Endothelial cell (in vitro differentiated cells): ENCODE measurements at regions not wholly inside any gene's neighbourhood (a gene's known extent, or its start where the extent isn't known, plus 50 kb on each side); places are given as distances from the start of the nearest gene placed in this dataset.

ENCODE experiments used
- DNase-seq: peaks from one replicate; pipeline ENCODE4 v3.0.0; 2021; ENCODE audit warnings: low spot score
- H3K27ac Mint-ChIP-seq: one replicate; pipeline ENCODE4 v1.8.0; 2021; ENCODE audit warnings: mixed read lengths, inconsistent platforms; ENCODE audit not compliant: unreplicated experiment
- H3K27me3 Mint-ChIP-seq: one replicate; pipeline ENCODE4 v1.8.0; 2021; ENCODE audit warnings: mild to moderate bottlenecking, moderate library complexity, mixed read lengths, inconsistent platforms; ENCODE audit not compliant: unreplicated experiment
- H3K36me3 Mint-ChIP-seq: one replicate; pipeline ENCODE4 v1.8.0; 2021; ENCODE audit warnings: mild to moderate bottlenecking, low read depth, mixed read lengths, inconsistent platforms; ENCODE audit not compliant: unreplicated experiment
- H3K4me1 Mint-ChIP-seq: one replicate; pipeline ENCODE4 v1.8.0; 2021; ENCODE audit warnings: mild to moderate bottlenecking, mixed read lengths, inconsistent platforms; ENCODE audit not compliant: unreplicated experiment
- H3K4me3 Mint-ChIP-seq: one replicate; pipeline ENCODE4 v1.8.0; 2021; ENCODE audit warnings: mild to moderate bottlenecking, mixed read lengths, inconsistent platforms; ENCODE audit not compliant: unreplicated experiment
- H3K9me3 Mint-ChIP-seq: one replicate; pipeline ENCODE4 v1.8.0; 2021; ENCODE audit warnings: mixed read lengths, inconsistent platforms; ENCODE audit not compliant: unreplicated experiment
- CTCF ChIP-seq: fragments of 200-600 bp; sonication (generic); IDR thresholded peaks from one replicate; pipeline ENCODE4 v1.5.0; 2021; ENCODE audit warnings: antibody characterized with exemption; ENCODE audit not compliant: unreplicated experiment

- H3K4me1 Mint-ChIP-seq: no peaks in the 10 kb centered on the region
- H3K27ac Mint-ChIP-seq: no peak overlapping the region
- H3K9me3 Mint-ChIP-seq: no peaks in the 10 kb centered on the region
- H3K4me3 Mint-ChIP-seq: no peak overlapping the region
- H3K27me3 Mint-ChIP-seq: no peaks in the 10 kb centered on the region
- TF ChIP-seq CTCF: no peak
- H3K36me3 Mint-ChIP-seq: no peaks in the 10 kb centered on the region
- no peak for DNase-seq
Measured at GRCh38 chr13:21757763-21758162, 86.9 kb downstream of the FGF9 start.

- H3K36me3 Mint-ChIP-seq: no peaks in the 10 kb centered on the region
- DNase-seq: no peak
- no peaks in the 10 kb centered on the region for H3K9me3 Mint-ChIP-seq
- TF ChIP-seq CTCF: no peak
- H3K4me3 Mint-ChIP-seq: no peak overlapping the region
- no peaks in the 10 kb centered on the region for H3K4me1 Mint-ChIP-seq
- peaks cover 1% of the 10 kb centered on the region for H3K27me3 Mint-ChIP-seq
- no peak overlapping the region for H3K27ac Mint-ChIP-seq
Measured at GRCh38 chr13:21758441-21758840, 87.6 kb downstream of the FGF9 start.

GRCh38 chr13:21759463-21759862 lies 88.6 kb downstream of the FGF9 start:
- H3K36me3 Mint-ChIP-seq: no peaks in the 10 kb centered on the region
- H3K4me1 Mint-ChIP-seq: no peaks in the 10 kb centered on the region
- no peak overlapping the region for H3K4me3 Mint-ChIP-seq
- H3K9me3 Mint-ChIP-seq: no peaks in the 10 kb centered on the region
- peaks cover 1% of the 10 kb centered on the region for H3K27me3 Mint-ChIP-seq
- no peak for DNase-seq
- no peak overlapping the region for H3K27ac Mint-ChIP-seq
- TF ChIP-seq CTCF: no peak

GRCh38 chr13:21759911-21760310 lies 89.0 kb downstream of the FGF9 start:
- Mint-ChIP-seq H3K27me3 (peaks cover 1% of the 10 kb centered on the region), H3K9me3 (no peaks in the 10 kb centered on the region), H3K36me3 (no peaks in the 10 kb centered on the region), H3K4me1 (no peaks in the 10 kb centered on the region), H3K27ac (no peak overlapping the region), H3K4me3 (no peak overlapping the region)
- TF ChIP-seq CTCF: no peak
- no peak for DNase-seq

GRCh38 chr13:21761770-21762169 lies 90.9 kb downstream of the FGF9 start:
- Mint-ChIP-seq H3K4me3 (no peak overlapping the region), H3K4me1 (no peaks in the 10 kb centered on the region), H3K27ac (no peak overlapping the region), H3K36me3 (no peaks in the 10 kb centered on the region), H3K9me3 (no peaks in the 10 kb centered on the region), H3K27me3 (peaks cover 3% of the 10 kb centered on the region)
- TF ChIP-seq CTCF: no peak
- DNase-seq: no peak
